HCT116 (cell line): ENCODE measurements at regions not wholly inside any gene's neighbourhood (a gene's known extent, or its start where the extent isn't known, plus 50 kb on each side); places are given as distances from the start of the nearest gene placed in this dataset.

ENCODE experiments used
- ATAC-seq: fragments of 200-7000 bp; cut with Tn5 transposase; 2 replicates; pipeline ENCODE4 v1.9.1; 2020; ENCODE audit warnings: mild to moderate bottlenecking, moderate library complexity
- BruUV-seq: library from RNA; stranded (reverse); fragments of 400-500 nt; replicated peaks from 2 replicates; lab custom pipeline; 2021; lab: Mats Ljungman, UMichigan
- CTCF ChIA-PET: fragments of 300-600 bp; sonication (Branson Sonifier 250); formaldehyde crosslinking; loops from one replicate; lab custom pipeline; 2021; ENCODE audit warnings: antibody characterized with exemption; lab: Charles Lee
- POLR2A ChIA-PET: fragments of 300-600, 350-600 bp; sonication (Branson Sonifier 250); formaldehyde crosslinking; loops from one replicate; lab custom pipeline; 2021; ENCODE audit warnings: antibody characterized with exemption; lab: Charles Lee
- RAD21 ChIA-PET, 2 experiments: fragments of 300-600 bp; sonication (Branson Sonifier 250); formaldehyde crosslinking; loops; one replicate each; lab custom pipeline; 2023; ENCODE audit warnings: low total read pairs in 2 of 2; ENCODE audit not compliant: uncharacterized antibody in 2 of 2, unreplicated experiment in 2 of 2, low non-redundant PET in 1 of 2; lab: Charles Lee
- DNase-seq: peaks from one replicate; pipeline ENCODE4 v3.0.0-alpha.2; 2010; ENCODE audit warnings: low read depth, low spot score
- H2AFZ ChIP-seq: fragments of 200-600 bp; shearing (Covaris generic), sonication (generic); 2 replicates; pipeline ENCODE4 v1.6.1; 2017; ENCODE audit warnings: low read depth, mixed run types, mixed read lengths, antibody characterized with exemption, low read length; ENCODE audit not compliant: poor library complexity, severe bottlenecking
- H3K27ac ChIP-seq: 2 replicates; pipeline ENCODE4 v1.5.1; 2012; ENCODE audit warnings: low read depth, low read length
- H3K27me3 ChIP-seq: fragments of 200-600 bp; sonication (generic); 2 replicates; pipeline ENCODE4 v1.6.1; 2016; ENCODE audit warnings: mixed run types, low read length, mixed read lengths; ENCODE audit not compliant: insufficient read depth
- H3K36me3 ChIP-seq, 2 experiments: fragments of 200-500 bp in 1 of 2; fragments of 200-600 bp in 1 of 2; sonication (Bioruptor generic) in 1 of 2; sonication (generic) in 1 of 2; 2 replicates each; pipeline versions ENCODE4 v1.5.1 to v1.6.1; 2014 to 2016; ENCODE audit warnings: low read length in 2 of 2, inconsistent platforms in 1 of 2, mixed read lengths in 1 of 2, mixed run types in 1 of 2; ENCODE audit not compliant: insufficient read depth in 2 of 2, control insufficient read depth in 1 of 2
- H3K4me1 ChIP-seq, 2 experiments: fragments of 200-600 bp in 1 of 2; sonication (generic) in 1 of 2; 2 replicates each; pipeline versions ENCODE4 v1.5.1 to v1.6.1; 2012 to 2017; ENCODE audit warnings: low read length in 2 of 2, inconsistent platforms in 1 of 2, mild to moderate bottlenecking in 1 of 2, mixed read lengths in 1 of 2, mixed run types in 1 of 2, moderate library complexity in 1 of 2; ENCODE audit not compliant: insufficient read depth in 2 of 2, control insufficient read depth in 1 of 2
- H3K4me2 ChIP-seq: fragments of 200-600 bp; sonication (generic); 2 replicates; pipeline ENCODE4 v1.6.1; 2017; ENCODE audit warnings: mixed run types, low read length, mixed read lengths
- H3K4me3 ChIP-seq, 2 experiments: fragments of 200-600 bp in 1 of 2; sonication (generic) in 1 of 2; replicated peaks in 1 of 2; 2 replicates each; pipeline ENCODE4 v1.5.1; 2011 to 2016; ENCODE audit warnings: low read length in 2 of 2, control low read depth in 1 of 2, low read depth in 1 of 2, mild to moderate bottlenecking in 1 of 2, mixed read lengths in 1 of 2, mixed run types in 1 of 2
- H3K79me2 ChIP-seq: fragments of 200-600 bp; sonication (generic); 2 replicates; pipeline ENCODE4 v1.6.1; 2017; ENCODE audit warnings: mild to moderate bottlenecking, mixed run types, low read length, moderate library complexity, mixed read lengths; ENCODE audit not compliant: insufficient read depth
- H3K9ac ChIP-seq: fragments of 200-600 bp; sonication (generic); 2 replicates; pipeline ENCODE4 v1.6.1; 2016; ENCODE audit warnings: low read length, mixed read lengths
- H3K9me2 ChIP-seq: fragments of 200-600 bp; sonication (generic), shearing (Covaris generic); 2 replicates; pipeline ENCODE4 v1.6.1; 2017; ENCODE audit warnings: mixed run types, mild to moderate bottlenecking, moderate library complexity; ENCODE audit not compliant: insufficient read depth
- H3K9me3 ChIP-seq, 2 experiments: fragments of 200-500 bp in 1 of 2; fragments of 200-600 bp in 1 of 2; sonication (Bioruptor generic) in 1 of 2; sonication (generic) in 1 of 2; 2 replicates each; pipeline ENCODE4 v1.6.1; 2014 to 2017; ENCODE audit warnings: low read length in 2 of 2, mixed read lengths in 2 of 2, inconsistent platforms in 1 of 2, low read depth in 1 of 2, mild to moderate bottlenecking in 1 of 2, mixed run types in 1 of 2, moderate library complexity in 1 of 2; ENCODE audit not compliant: control insufficient read depth in 1 of 2, insufficient read depth in 1 of 2
- H4K20me1 ChIP-seq: fragments of 200-600 bp; sonication (generic), shearing (Covaris generic); 2 replicates; pipeline ENCODE4 v1.6.1; 2017; ENCODE audit warnings: mixed run types, mild to moderate bottlenecking, moderate library complexity; ENCODE audit not compliant: insufficient read depth
- ATF3 ChIP-seq: IDR thresholded peaks from 2 replicates; pipeline ENCODE4 v1.6.1; 2012
- CBX3 ChIP-seq: IDR thresholded peaks from 2 replicates; pipeline ENCODE4 v1.6.1; 2012; ENCODE audit warnings: low read depth
- CEBPB ChIP-seq: IDR thresholded peaks from 2 replicates; pipeline ENCODE4 v1.6.1; 2012; ENCODE audit warnings: low read depth
- CTCF ChIP-seq, 3 experiments: fragments of 200-600 bp in 1 of 3; sonication (generic) in 1 of 3; IDR thresholded peaks in 2 of 3; conservative IDR thresholded peaks in 1 of 3; 2 replicates each; pipeline ENCODE4 v1.5.1; 2012 to 2017; ENCODE audit warnings: low read depth in 2 of 3, low read length in 2 of 3, antibody characterized with exemption in 1 of 3, borderline replicate concordance in 1 of 3, control low read depth in 1 of 3, mild to moderate bottlenecking in 1 of 3, mixed read lengths in 1 of 3, mixed run types in 1 of 3, moderate library complexity in 1 of 3; ENCODE audit not compliant: insufficient read depth in 1 of 3
- EZH2 ChIP-seq: fragments of 200-600 bp; sonication (generic); IDR thresholded peaks from 2 replicates; pipeline ENCODE4 v1.6.1; 2017; ENCODE audit warnings: antibody characterized with exemption, mixed run types
- EZH2phosphoT487 ChIP-seq: fragments of 200-600 bp; IDR thresholded peaks from 2 replicates; pipeline ENCODE4 v1.6.1; 2018; ENCODE audit warnings: antibody characterized with exemption, borderline replicate concordance
- FOSL1 ChIP-seq: IDR thresholded peaks from 2 replicates; pipeline ENCODE4 v1.6.1; 2012; ENCODE audit warnings: low read depth
- POLR2A ChIP-seq: IDR thresholded peaks from 2 replicates; pipeline ENCODE4 v1.7.0; 2011; ENCODE audit warnings: borderline replicate concordance; ENCODE audit not compliant: insufficient read depth, insufficient read length; ENCODE audit errors: extremely low read depth
- POLR2AphosphoS5 ChIP-seq: IDR thresholded peaks from 2 replicates; pipeline ENCODE4 v1.6.1; 2011; ENCODE audit warnings: mild to moderate bottlenecking, low read depth, low read length, moderate library complexity
- RAD21 ChIP-seq: IDR thresholded peaks from 2 replicates; pipeline ENCODE4 v1.6.1; 2012; ENCODE audit warnings: low read depth, mild to moderate bottlenecking
- REST ChIP-seq: IDR thresholded peaks from 2 replicates; pipeline ENCODE4 v1.6.1; 2012; ENCODE audit warnings: low read depth
- SP1 ChIP-seq: IDR thresholded peaks from 2 replicates; pipeline ENCODE4 v1.6.1; 2012; ENCODE audit warnings: low read depth
- SRF ChIP-seq: IDR thresholded peaks from 2 replicates; pipeline ENCODE4 v1.6.1; 2012; ENCODE audit warnings: low read depth
- TCF7L2 ChIP-seq: IDR thresholded peaks from 2 replicates; pipeline ENCODE4 v1.7.0; 2011; ENCODE audit warnings: borderline replicate concordance, inconsistent platforms; ENCODE audit not compliant: insufficient read depth, insufficient read length; ENCODE audit errors: extremely low read depth
- intact Hi-C: fragments of 100-400 bp; cut with micrococcal nuclease; formaldehyde crosslinking; loops from 2 replicates; pipeline ENCODE4 v1.10.0; 2022
- TF ChIP-seq, protein P1 (sequence below): IDR thresholded peaks from 2 replicates; pipeline ENCODE4 v1.6.1; 2011; ENCODE audit warnings: mild to moderate bottlenecking, low read length, moderate library complexity; ENCODE audit not compliant: insufficient replicate concordance; ENCODE audit errors: extremely low read depth
- TF ChIP-seq, protein P2 (sequence below): IDR thresholded peaks from 2 replicates; pipeline ENCODE4 v1.6.1; 2012

- ChIA-PET RAD21 (no interaction called here), CTCF (no interaction called here), POLR2A (no interaction called here)
- no peak overlapping the region for H2AFZ ChIP-seq
- H3K27ac ChIP-seq: no peak overlapping the region
- no peaks in the 10 kb centered on the region for H3K27me3 ChIP-seq
- no TSS peak for BruUV-seq
- DNase-seq: no peak
- no peak overlapping the region for H3K4me3 ChIP-seq
- H3K9me3 ChIP-seq: no peaks in the 10 kb centered on the region
- no peaks in the 10 kb centered on the region for H3K4me1 ChIP-seq
- intact Hi-C loops: loop anchor here (5.0 kb wide), 2 partner anchors 93 to 138 kb away; no protein-coding TSS in a partner anchor
- no peaks in the 10 kb centered on the region for H3K36me3 ChIP-seq
- H3K4me2 ChIP-seq: no peak overlapping the region
- H4K20me1 ChIP-seq: no peaks in the 10 kb centered on the region
- TF ChIP-seq CTCF (IDR thresholded peaks at IDR 0.05 in 2 of 3, conservative IDR thresholded peaks at IDR 0.05 in 1 of 3; ENCODE audit: borderline replicate concordance in 1 of 3, insufficient read depth in 1 of 3, low read depth in 2 of 3, low read length in 2 of 3): no peak
- TF ChIP-seq EZH2: no peak
- no peak for TF ChIP-seq RAD21
- no peak for TF ChIP-seq POLR2A
- TF ChIP-seq CEBPB: no peak
- TF ChIP-seq TCF7L2: no peak
- TF ChIP-seq, protein P1, sequence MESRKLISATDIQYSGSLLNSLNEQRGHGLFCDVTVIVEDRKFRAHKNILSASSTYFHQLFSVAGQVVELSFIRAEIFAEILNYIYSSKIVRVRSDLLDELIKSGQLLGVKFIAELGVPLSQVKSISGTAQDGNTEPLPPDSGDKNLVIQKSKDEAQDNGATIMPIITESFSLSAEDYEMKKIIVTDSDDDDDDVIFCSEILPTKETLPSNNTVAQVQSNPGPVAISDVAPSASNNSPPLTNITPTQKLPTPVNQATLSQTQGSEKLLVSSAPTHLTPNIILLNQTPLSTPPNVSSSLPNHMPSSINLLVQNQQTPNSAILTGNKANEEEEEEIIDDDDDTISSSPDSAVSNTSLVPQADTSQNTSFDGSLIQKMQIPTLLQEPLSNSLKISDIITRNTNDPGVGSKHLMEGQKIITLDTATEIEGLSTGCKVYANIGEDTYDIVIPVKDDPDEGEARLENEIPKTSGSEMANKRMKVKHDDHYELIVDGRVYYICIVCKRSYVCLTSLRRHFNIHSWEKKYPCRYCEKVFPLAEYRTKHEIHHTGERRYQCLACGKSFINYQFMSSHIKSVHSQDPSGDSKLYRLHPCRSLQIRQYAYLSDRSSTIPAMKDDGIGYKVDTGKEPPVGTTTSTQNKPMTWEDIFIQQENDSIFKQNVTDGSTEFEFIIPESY: no peak
- no peak for TF ChIP-seq FOSL1
- TF ChIP-seq, protein P2, sequence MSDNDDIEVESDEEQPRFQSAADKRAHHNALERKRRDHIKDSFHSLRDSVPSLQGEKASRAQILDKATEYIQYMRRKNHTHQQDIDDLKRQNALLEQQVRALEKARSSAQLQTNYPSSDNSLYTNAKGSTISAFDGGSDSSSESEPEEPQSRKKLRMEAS: no peak
- no peak for TF ChIP-seq EZH2phosphoT487
- no peak for TF ChIP-seq REST
- no peak for TF ChIP-seq ATF3
- TF ChIP-seq CBX3: no peak
- TF ChIP-seq SP1: no peak
- TF ChIP-seq SRF: no peak
- no peak for TF ChIP-seq POLR2AphosphoS5
- no peak overlapping the region for H3K9ac ChIP-seq
- ATAC-seq: no peak
- H3K9me2 ChIP-seq: no peaks in the 10 kb centered on the region
- no peaks in the 10 kb centered on the region for H3K79me2 ChIP-seq
These were observed 164.2 kb upstream of the EEPD1 start for GRCh38 chr7:35988818-35989217.
